DND-41 (cell line): ENCODE measurements at regions not wholly inside any gene's neighbourhood (a gene's known extent, or its start where the extent isn't known, plus 50 kb on each side); places are given as distances from the start of the nearest gene placed in this dataset.

ENCODE experiments used
- ATAC-seq: fragments of 200-7000 bp; cut with Tn5 transposase; 3 replicates; pipeline ENCODE4 v1.9.1; 2021; ENCODE audit warnings: low read depth; ENCODE audit not compliant: insufficient read depth
- DNase-seq: peaks from one replicate; pipeline ENCODE4 v3.0.0-alpha.2; 2020
- H2AFZ ChIP-seq: 2 replicates; pipeline ENCODE4 v1.6.0; 2012; ENCODE audit warnings: low read depth, low read length
- H3K27ac ChIP-seq: 2 replicates; pipeline ENCODE4 v1.5.1; 2012; ENCODE audit warnings: low read length, inconsistent platforms
- H3K27me3 ChIP-seq: fragments of 200-600 bp; sonication (generic); 2 replicates; pipeline ENCODE4 v1.6.0; 2012; ENCODE audit warnings: low read length, mild to moderate bottlenecking, inconsistent platforms; ENCODE audit not compliant: insufficient read depth, poor library complexity
- H3K36me3 ChIP-seq: 2 replicates; pipeline ENCODE4 v1.5.1; 2012; ENCODE audit warnings: low read length, inconsistent platforms; ENCODE audit not compliant: insufficient read depth
- H3K4me1 ChIP-seq: 2 replicates; pipeline ENCODE4 v1.5.1; 2012; ENCODE audit warnings: mild to moderate bottlenecking, low read length; ENCODE audit not compliant: insufficient read depth
- H3K4me2 ChIP-seq: 2 replicates; pipeline ENCODE4 v1.6.0; 2012; ENCODE audit warnings: mild to moderate bottlenecking, moderate library complexity, low read length, inconsistent platforms; ENCODE audit not compliant: insufficient read depth
- H3K4me3 ChIP-seq, 2 experiments: fragments of 200-600 bp in 1 of 2; shearing (Covaris generic) in 1 of 2; 2 replicates each; pipeline ENCODE4 v1.5.1; 2012 to 2016; ENCODE audit warnings: inconsistent platforms in 2 of 2, low read length in 2 of 2, mild to moderate bottlenecking in 2 of 2, low read depth in 1 of 2, moderate library complexity in 1 of 2
- H3K79me2 ChIP-seq: 2 replicates; pipeline ENCODE4 v1.6.0; 2012; ENCODE audit warnings: low read length, inconsistent platforms; ENCODE audit not compliant: insufficient read depth
- H3K9ac ChIP-seq: 2 replicates; pipeline ENCODE4 v1.6.0; 2012; ENCODE audit warnings: low read depth, mild to moderate bottlenecking, inconsistent platforms, low read length, moderate library complexity
- H3K9me3 ChIP-seq: 2 replicates; pipeline ENCODE4 v1.5.1; 2012; ENCODE audit warnings: low read length, moderate library complexity, mild to moderate bottlenecking, inconsistent platforms; ENCODE audit not compliant: insufficient read depth, severe bottlenecking
- H4K20me1 ChIP-seq: 2 replicates; pipeline ENCODE4 v1.6.0; 2012; ENCODE audit warnings: low read length; ENCODE audit not compliant: insufficient read depth
- EZH2 ChIP-seq: IDR thresholded peaks from 3 replicates; pipeline ENCODE4 v1.6.1; 2012; ENCODE audit warnings: borderline replicate concordance, low read depth, mild to moderate bottlenecking, moderate library complexity, low read length, inconsistent platforms; ENCODE audit not compliant: severe bottlenecking
- TF ChIP-seq, protein P1 (sequence below): IDR thresholded peaks from 2 replicates; pipeline ENCODE4 v1.5.1; 2012; ENCODE audit warnings: borderline replicate concordance, low read length, moderate library complexity, mild to moderate bottlenecking; ENCODE audit not compliant: poor library complexity, severe bottlenecking; ENCODE audit errors: extremely low read depth

DNA sequence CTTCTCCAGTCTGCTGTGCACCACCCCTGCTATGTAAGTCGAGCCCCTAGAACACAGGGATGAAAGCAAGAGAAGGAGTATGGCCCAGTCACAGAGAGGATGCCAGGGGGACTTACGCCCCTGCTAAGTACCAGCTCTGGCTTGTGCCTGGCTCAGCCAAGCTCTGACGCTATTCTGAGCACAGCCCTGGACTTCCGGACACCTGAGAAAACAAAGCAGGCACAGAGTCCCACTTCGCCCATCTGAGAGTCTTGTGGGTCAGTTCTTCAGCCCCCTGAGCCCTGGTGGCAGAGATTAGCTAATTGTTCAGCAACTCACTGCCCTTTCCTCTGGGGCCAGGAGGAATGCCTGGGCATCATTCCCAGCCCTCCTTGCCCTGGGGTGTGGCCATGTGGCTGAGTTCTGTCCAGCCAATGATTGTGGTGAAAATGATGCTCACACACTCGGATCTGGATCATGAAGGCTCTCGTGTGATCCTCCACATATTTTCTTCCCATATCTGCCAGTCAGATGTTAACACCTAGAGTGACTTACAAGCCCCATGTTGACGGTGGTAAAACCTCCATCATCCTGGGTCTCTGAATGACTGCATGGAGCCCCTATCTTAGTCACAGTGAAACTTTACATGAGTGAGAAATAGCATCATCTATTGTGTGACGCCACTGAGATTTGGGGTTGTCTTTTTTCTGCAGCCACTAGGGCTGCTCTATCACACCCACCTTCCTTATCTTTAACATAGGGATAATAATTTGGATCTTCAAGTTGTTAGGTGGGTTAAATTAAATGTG is 105.7 kb downstream of the TPRA1 start:
- no peak for ATAC-seq

DNA sequence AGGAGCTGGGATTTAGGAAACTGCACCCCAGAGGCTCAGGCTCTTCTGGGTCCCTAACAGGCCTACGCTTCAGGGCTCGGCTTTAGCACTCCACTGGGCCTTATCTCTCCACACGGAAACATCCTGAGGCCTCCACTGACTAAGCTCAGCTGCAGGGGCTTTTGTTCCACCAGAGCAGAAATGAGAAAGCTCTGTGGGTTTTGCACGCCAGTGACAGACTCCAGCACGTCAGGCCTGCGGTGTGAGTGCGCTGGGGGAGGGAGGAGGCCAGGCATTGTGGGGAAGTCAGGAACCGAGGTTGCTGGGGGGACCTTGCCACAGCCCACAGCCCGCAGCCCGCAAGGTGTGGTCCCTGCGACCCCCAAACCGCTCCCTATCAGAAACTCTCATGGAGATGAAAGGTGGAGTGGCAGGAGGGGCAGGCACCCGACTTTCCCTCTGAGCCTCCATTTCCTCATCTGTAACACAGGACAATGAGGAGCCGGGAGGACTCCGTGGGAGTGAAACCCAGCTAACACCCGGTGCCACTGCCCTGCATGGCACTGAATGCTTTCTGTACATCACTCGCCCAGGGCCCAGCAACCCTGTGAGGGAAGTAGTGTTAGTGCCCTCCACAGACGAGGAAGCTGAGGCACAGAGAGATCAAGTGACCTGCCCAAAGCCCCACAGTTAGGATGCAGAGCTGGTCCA is 106.5 kb downstream of the TPRA1 start:
- no peak overlapping the region for H2AFZ ChIP-seq
- DNase-seq (peak; percentile 52), ATAC-seq (peak; percentile 83)
- H3K27ac ChIP-seq, result no peak overlapping the region
- peaks cover 23% of the 10 kb centered on the region for H3K27me3 ChIP-seq
- H3K4me3 ChIP-seq, result no peak overlapping the region
- H3K9ac ChIP-seq, result no peak overlapping the region
- no peaks in the 10 kb centered on the region for H3K79me2 ChIP-seq
- TF ChIP-seq EZH2, result no peak
- TF ChIP-seq, protein P1, sequence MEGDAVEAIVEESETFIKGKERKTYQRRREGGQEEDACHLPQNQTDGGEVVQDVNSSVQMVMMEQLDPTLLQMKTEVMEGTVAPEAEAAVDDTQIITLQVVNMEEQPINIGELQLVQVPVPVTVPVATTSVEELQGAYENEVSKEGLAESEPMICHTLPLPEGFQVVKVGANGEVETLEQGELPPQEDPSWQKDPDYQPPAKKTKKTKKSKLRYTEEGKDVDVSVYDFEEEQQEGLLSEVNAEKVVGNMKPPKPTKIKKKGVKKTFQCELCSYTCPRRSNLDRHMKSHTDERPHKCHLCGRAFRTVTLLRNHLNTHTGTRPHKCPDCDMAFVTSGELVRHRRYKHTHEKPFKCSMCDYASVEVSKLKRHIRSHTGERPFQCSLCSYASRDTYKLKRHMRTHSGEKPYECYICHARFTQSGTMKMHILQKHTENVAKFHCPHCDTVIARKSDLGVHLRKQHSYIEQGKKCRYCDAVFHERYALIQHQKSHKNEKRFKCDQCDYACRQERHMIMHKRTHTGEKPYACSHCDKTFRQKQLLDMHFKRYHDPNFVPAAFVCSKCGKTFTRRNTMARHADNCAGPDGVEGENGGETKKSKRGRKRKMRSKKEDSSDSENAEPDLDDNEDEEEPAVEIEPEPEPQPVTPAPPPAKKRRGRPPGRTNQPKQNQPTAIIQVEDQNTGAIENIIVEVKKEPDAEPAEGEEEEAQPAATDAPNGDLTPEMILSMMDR, result no peak
- no peaks in the 10 kb centered on the region for H3K36me3 ChIP-seq
- 0 out of 2 replicates have a peak, but pooled peaks cover 6% of the 10 kb centered on the region for H4K20me1 ChIP-seq
- H3K4me2 ChIP-seq, result no peak overlapping the region
- no peaks in the 10 kb centered on the region for H3K9me3 ChIP-seq
- no peaks in the 10 kb centered on the region for H3K4me1 ChIP-seq

More for the DNA sequence above, 105.7 kb downstream of the TPRA1 start:
- Histone ChIP-seq H3K9me3 (no peaks in the 10 kb centered on the region), H3K36me3 (no peaks in the 10 kb centered on the region), H3K4me3 (no peak overlapping the region), H2AFZ (no peak overlapping the region), H3K4me2 (no peak overlapping the region), H4K20me1 (0 out of 2 replicates have a peak, but pooled peaks cover 6% of the 10 kb centered on the region), H3K79me2 (no peaks in the 10 kb centered on the region), H3K27me3 (peaks cover 23% of the 10 kb centered on the region), H3K27ac (no peak overlapping the region), H3K9ac (no peak overlapping the region), H3K4me1 (no peaks in the 10 kb centered on the region)
- TF ChIP-seq, protein P1, result no peak
- TF ChIP-seq EZH2, result no peak
- DNase-seq, result no peak

DNA sequence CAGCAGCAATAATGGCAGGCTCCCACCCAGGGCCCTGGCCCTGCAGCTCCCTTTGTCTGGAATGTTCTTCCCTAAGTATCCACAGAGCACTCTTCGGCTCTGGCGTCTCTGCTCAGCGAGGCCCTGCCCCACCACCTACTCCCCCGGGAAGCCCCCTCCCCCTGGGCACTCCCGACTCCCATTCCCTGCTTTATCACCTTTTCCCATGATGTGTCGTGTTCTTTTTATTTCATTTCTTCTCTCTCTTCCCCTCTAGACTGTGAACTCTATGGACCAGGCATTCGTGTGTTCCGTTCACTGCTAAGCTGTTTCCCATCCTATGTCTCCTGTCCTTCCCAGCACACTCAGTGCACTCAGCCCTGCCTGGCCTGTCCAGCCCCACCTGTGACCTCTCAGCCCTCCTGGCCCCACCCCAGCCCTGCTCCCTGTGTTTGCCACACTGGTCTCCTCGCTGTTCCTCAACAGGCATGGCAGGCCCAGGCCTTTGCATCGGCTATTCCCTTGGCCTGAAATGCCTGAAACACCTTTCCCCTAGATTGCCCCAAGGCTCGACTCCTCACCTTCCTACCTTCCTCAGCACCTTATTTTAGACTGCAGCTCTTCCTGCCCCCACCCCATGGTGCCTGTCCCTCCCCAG is 107.4 kb downstream of the TPRA1 start:
- no peak for ATAC-seq
- Histone ChIP-seq H3K27ac (no peak overlapping the region), H3K4me2 (no peak overlapping the region), H4K20me1 (0 out of 2 replicates have a peak, but pooled peaks cover 6% of the 10 kb centered on the region), H3K9ac (no peak overlapping the region), H2AFZ (no peak overlapping the region), H3K79me2 (no peaks in the 10 kb centered on the region), H3K36me3 (no peaks in the 10 kb centered on the region), H3K4me3 (no peak overlapping the region), H3K4me1 (no peaks in the 10 kb centered on the region), H3K27me3 (peaks cover 26% of the 10 kb centered on the region), H3K9me3 (no peaks in the 10 kb centered on the region)
- TF ChIP-seq, protein P1, result no peak
- TF ChIP-seq EZH2, result no peak
- no peak for DNase-seq
